ENCODE measurements at regions not wholly inside any gene's neighbourhood (a gene's known extent, or its start where the extent isn't known, plus 50 kb on each side); places are given as distances from the start of the nearest gene placed in this dataset.

DNA sequence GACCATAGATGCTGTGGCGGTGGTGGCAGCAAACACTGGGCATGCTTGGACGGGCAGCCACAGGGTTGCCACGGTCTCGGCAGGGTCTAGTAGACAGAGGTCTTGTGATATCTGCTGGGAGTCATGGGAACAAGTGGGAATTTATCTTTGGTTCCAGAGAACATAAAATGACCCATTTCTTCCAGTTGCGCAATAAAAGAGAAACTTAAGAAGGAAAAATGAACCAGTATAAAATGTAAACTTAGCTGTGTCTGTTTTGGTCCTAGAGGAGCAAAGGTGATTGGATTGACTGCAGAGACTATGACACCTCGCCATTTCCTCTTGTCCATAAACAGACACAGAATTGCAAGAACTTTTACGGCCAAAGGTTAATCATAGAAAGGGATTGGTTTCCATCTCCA, 132.6 kb upstream of the RBBP8 start:
- ATAC-seq (no peak), DNase-seq (ENCODE audit: low spot score) (no peak)
- no peaks in the 10 kb centered on the region for H3K27me3 Mint-ChIP-seq (ENCODE audit: low read depth)
- no peak overlapping the region for H3K4me3 Mint-ChIP-seq
- H3K9me3 Mint-ChIP-seq, result no peaks in the 10 kb centered on the region
- no peaks in the 10 kb centered on the region for H3K36me3 Mint-ChIP-seq
- ChIA-PET CTCF (interaction anchor here (1.1 to 6.2 kb wide), 5 partner anchors 9 to 579 kb away, joined by 3 to 45 read pairs (median 5); no protein-coding TSS in a partner anchor), POLR2A (no interaction called here)
- TF ChIP-seq, protein P1, sequence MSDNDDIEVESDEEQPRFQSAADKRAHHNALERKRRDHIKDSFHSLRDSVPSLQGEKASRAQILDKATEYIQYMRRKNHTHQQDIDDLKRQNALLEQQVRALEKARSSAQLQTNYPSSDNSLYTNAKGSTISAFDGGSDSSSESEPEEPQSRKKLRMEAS (CRISPR knock-in tag; IDR thresholded peaks at IDR 0.05), result no peak
- TF ChIP-seq SP1 (CRISPR knock-in tag; conservative IDR thresholded peaks at IDR 0.05), result no peak
- H3K27ac Mint-ChIP-seq, result no peak overlapping the region
- H3K4me1 Mint-ChIP-seq, result peaks cover 7% of the 10 kb centered on the region

DNA sequence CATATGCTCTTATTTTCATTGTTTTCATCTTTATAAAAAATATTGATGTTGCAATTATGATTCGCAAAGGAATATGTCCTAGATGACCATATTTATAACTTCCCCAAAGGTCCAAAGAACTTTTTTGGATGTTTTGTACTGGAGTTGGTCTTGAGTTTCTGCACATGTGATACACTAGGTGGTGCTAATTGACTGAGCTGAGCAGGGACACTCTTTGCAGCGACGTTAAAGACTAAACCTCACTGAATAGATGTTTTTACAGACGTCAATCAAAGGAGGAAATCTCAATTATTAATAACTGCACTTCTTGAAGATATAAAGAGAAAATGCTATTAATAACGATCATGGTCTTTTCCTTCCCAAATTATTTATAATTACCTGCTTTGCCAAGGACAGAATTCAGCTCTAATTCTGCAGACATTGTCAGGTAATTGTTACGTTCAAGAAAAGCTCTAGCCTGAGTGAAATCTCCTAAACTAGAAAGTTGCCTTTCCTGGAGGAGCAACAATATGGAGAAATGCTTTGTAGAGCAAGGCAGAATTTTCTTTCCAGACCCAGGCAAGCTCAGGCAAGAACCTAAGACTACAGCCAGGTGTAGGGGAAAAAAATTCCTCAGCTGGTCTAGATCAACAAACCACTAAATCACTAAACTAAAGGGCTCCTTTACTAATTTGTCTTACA, 119.3 kb upstream of the RBBP8 start:
- Mint-ChIP-seq H3K36me3 (no peaks in the 10 kb centered on the region), H3K4me3 (no peak overlapping the region), H3K27ac (no peak overlapping the region), H3K4me1 (peaks cover 13% of the 10 kb centered on the region), H3K9me3 (no peaks in the 10 kb centered on the region), H3K27me3 (ENCODE audit: low read depth) (no peaks in the 10 kb centered on the region)
- ATAC-seq (peak; percentile 80), DNase-seq (ENCODE audit: low spot score) (no peak)
- ChIA-PET CTCF (interaction anchor here (0.7 to 2.5 kb wide), 23 partner anchors 9 to 685 kb away, joined by 3 to 37 read pairs (median 3); partner anchors contain the start of gene RBBP8), POLR2A (no interaction called here)
- TF ChIP-seq NFYB (CRISPR knock-in tag; conservative IDR thresholded peaks at IDR 0.05; ENCODE audit: low read depth), result no peak
- no peak for TF ChIP-seq JAZF1 (CRISPR knock-in tag; IDR thresholded peaks at IDR 0.05)
- no peak for TF ChIP-seq ATF1 (CRISPR knock-in tag; IDR thresholded peaks at IDR 0.05)
- no peak for TF ChIP-seq ZBTB21 (CRISPR knock-in tag; IDR thresholded peaks at IDR 0.05; ENCODE audit: borderline replicate concordance)
- no peak for TF ChIP-seq FOXP1 (CRISPR knock-in tag; IDR thresholded peaks at IDR 0.05; ENCODE audit: borderline replicate concordance)
- TF ChIP-seq, protein P2, sequence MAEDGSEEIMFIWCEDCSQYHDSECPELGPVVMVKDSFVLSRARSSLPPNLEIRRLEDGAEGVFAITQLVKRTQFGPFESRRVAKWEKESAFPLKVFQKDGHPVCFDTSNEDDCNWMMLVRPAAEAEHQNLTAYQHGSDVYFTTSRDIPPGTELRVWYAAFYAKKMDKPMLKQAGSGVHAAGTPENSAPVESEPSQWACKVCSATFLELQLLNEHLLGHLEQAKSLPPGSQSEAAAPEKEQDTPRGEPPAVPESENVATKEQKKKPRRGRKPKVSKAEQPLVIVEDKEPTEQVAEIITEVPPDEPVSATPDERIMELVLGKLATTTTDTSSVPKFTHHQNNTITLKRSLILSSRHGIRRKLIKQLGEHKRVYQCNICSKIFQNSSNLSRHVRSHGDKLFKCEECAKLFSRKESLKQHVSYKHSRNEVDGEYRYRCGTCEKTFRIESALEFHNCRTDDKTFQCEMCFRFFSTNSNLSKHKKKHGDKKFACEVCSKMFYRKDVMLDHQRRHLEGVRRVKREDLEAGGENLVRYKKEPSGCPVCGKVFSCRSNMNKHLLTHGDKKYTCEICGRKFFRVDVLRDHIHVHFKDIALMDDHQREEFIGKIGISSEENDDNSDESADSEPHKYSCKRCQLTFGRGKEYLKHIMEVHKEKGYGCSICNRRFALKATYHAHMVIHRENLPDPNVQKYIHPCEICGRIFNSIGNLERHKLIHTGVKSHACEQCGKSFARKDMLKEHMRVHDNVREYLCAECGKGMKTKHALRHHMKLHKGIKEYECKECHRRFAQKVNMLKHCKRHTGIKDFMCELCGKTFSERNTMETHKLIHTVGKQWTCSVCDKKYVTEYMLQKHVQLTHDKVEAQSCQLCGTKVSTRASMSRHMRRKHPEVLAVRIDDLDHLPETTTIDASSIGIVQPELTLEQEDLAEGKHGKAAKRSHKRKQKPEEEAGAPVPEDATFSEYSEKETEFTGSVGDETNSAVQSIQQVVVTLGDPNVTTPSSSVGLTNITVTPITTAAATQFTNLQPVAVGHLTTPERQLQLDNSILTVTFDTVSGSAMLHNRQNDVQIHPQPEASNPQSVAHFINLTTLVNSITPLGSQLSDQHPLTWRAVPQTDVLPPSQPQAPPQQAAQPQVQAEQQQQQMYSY (CRISPR knock-in tag; IDR thresholded peaks at IDR 0.05), result no peak
- no peak for TF ChIP-seq TP53 (CRISPR knock-in tag; IDR thresholded peaks at IDR 0.05)
- TF ChIP-seq, protein P3, sequence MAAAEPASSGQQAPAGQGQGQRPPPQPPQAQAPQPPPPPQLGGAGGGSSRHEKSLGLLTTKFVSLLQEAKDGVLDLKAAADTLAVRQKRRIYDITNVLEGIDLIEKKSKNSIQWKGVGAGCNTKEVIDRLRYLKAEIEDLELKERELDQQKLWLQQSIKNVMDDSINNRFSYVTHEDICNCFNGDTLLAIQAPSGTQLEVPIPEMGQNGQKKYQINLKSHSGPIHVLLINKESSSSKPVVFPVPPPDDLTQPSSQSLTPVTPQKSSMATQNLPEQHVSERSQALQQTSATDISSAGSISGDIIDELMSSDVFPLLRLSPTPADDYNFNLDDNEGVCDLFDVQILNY (CRISPR knock-in tag; IDR thresholded peaks at IDR 0.05), result no peak
- no peak for TF ChIP-seq TEAD4 (CRISPR knock-in tag; IDR thresholded peaks at IDR 0.05)
- no peak for TF ChIP-seq HMGA2 (CRISPR knock-in tag; IDR thresholded peaks at IDR 0.05)
- TF ChIP-seq, protein P4, sequence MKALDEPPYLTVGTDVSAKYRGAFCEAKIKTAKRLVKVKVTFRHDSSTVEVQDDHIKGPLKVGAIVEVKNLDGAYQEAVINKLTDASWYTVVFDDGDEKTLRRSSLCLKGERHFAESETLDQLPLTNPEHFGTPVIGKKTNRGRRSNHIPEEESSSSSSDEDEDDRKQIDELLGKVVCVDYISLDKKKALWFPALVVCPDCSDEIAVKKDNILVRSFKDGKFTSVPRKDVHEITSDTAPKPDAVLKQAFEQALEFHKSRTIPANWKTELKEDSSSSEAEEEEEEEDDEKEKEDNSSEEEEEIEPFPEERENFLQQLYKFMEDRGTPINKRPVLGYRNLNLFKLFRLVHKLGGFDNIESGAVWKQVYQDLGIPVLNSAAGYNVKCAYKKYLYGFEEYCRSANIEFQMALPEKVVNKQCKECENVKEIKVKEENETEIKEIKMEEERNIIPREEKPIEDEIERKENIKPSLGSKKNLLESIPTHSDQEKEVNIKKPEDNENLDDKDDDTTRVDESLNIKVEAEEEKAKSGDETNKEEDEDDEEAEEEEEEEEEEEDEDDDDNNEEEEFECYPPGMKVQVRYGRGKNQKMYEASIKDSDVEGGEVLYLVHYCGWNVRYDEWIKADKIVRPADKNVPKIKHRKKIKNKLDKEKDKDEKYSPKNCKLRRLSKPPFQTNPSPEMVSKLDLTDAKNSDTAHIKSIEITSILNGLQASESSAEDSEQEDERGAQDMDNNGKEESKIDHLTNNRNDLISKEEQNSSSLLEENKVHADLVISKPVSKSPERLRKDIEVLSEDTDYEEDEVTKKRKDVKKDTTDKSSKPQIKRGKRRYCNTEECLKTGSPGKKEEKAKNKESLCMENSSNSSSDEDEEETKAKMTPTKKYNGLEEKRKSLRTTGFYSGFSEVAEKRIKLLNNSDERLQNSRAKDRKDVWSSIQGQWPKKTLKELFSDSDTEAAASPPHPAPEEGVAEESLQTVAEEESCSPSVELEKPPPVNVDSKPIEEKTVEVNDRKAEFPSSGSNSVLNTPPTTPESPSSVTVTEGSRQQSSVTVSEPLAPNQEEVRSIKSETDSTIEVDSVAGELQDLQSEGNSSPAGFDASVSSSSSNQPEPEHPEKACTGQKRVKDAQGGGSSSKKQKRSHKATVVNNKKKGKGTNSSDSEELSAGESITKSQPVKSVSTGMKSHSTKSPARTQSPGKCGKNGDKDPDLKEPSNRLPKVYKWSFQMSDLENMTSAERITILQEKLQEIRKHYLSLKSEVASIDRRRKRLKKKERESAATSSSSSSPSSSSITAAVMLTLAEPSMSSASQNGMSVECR (CRISPR knock-in tag; IDR thresholded peaks at IDR 0.05; ENCODE audit: borderline replicate concordance), result no peak
- TF ChIP-seq NR2C2 (CRISPR knock-in tag; IDR thresholded peaks at IDR 0.05), result no peak

Measured in WTC11 (cell line).